Neutrophil (primary cell): ENCODE measurements at regions not wholly inside any gene's neighbourhood (a gene's known extent, or its start where the extent isn't known, plus 50 kb on each side); places are given as distances from the start of the nearest gene placed in this dataset.

ENCODE experiments used
- H3K27ac ChIP-seq: fragments of 200-600 bp; sonication (generic); 2 replicates; pipeline ENCODE4 v1.5.1; 2016; ENCODE audit warnings: mild to moderate bottlenecking, moderate library complexity
- H3K27me3 ChIP-seq: fragments of 200-600 bp; sonication (generic); 2 replicates; pipeline ENCODE4 v1.6.0; 2016; ENCODE audit warnings: mild to moderate bottlenecking
- H3K36me3 ChIP-seq: fragments of 200-600 bp; sonication (generic); 2 replicates; pipeline ENCODE4 v1.5.1; 2017
- H3K4me1 ChIP-seq, 2 experiments: fragments of 200-600 bp in 1 of 2; sonication (generic) in 1 of 2; 1 replicate in 1 of 2; 2 replicates in 1 of 2; pipeline versions ENCODE4 v1.5.1 to v1.6.1; 2013 to 2016; ENCODE audit warnings: low read depth in 1 of 2, low read length in 1 of 2, mild to moderate bottlenecking in 1 of 2, moderate library complexity in 1 of 2; ENCODE audit not compliant: control insufficient read depth in 1 of 2, insufficient read depth in 1 of 2
- H3K4me3 ChIP-seq, 2 experiments: fragments of 200-600 bp in 1 of 2; sonication (generic) in 1 of 2; 1 replicate in 1 of 2; 2 replicates in 1 of 2; pipeline ENCODE4 v1.5.1; 2013 to 2016; ENCODE audit warnings: low read depth in 1 of 2, low read length in 1 of 2, mild to moderate bottlenecking in 1 of 2, moderate library complexity in 1 of 2
- H3K9me3 ChIP-seq: fragments of 200-600 bp; sonication (generic); 2 replicates; pipeline ENCODE4 v1.5.1; 2016
- CTCF ChIP-seq: fragments of 200-600 bp; sonication (generic); IDR thresholded peaks from 2 replicates; pipeline ENCODE4 v1.5.1; 2016; ENCODE audit warnings: antibody characterized with exemption

- Histone ChIP-seq H3K4me3 (no peak overlapping the region), H3K4me1 (no peaks in the 10 kb centered on the region), H3K27me3 (peaks cover 34% of the 10 kb centered on the region), H3K36me3 (no peaks in the 10 kb centered on the region), H3K27ac (no peak overlapping the region), H3K9me3 (no peaks in the 10 kb centered on the region)
- TF ChIP-seq CTCF, result no peak
Measured at GRCh38 chr4:3831529-3832150, 65.5 kb downstream of the ADRA2C start.

GRCh38 chr4:3832536-3833220, 66.5 kb downstream of the ADRA2C start:
- H3K4me3 ChIP-seq, result no peak overlapping the region
- H3K36me3 ChIP-seq, result no peaks in the 10 kb centered on the region
- peaks cover 38% of the 10 kb centered on the region for H3K27me3 ChIP-seq
- TF ChIP-seq CTCF, result no peak
- H3K4me1 ChIP-seq, result no peaks in the 10 kb centered on the region
- H3K9me3 ChIP-seq, result no peaks in the 10 kb centered on the region
- H3K27ac ChIP-seq, result no peak overlapping the region

GRCh38 chr4:3833326-3833989, 67.3 kb downstream of the ADRA2C start:
- Histone ChIP-seq H3K4me1 (no peaks in the 10 kb centered on the region), H3K27me3 (peaks cover 38% of the 10 kb centered on the region), H3K36me3 (no peaks in the 10 kb centered on the region), H3K27ac (no peak overlapping the region), H3K4me3 (no peak overlapping the region), H3K9me3 (no peaks in the 10 kb centered on the region)
- TF ChIP-seq CTCF, result no peak

- Histone ChIP-seq H3K27ac (no peak overlapping the region), H3K4me1 (no peaks in the 10 kb centered on the region), H3K4me3 (no peak overlapping the region), H3K27me3 (peaks cover 38% of the 10 kb centered on the region), H3K9me3 (no peaks in the 10 kb centered on the region), H3K36me3 (no peaks in the 10 kb centered on the region)
- no peak for TF ChIP-seq CTCF
Measured at GRCh38 chr4:3834186-3834662, 68.0 kb downstream of the ADRA2C start.

GRCh38 chr4:3834663-3835521, 68.7 kb downstream of the ADRA2C start:
- H3K4me3 ChIP-seq, result no peak overlapping the region
- H3K9me3 ChIP-seq, result no peaks in the 10 kb centered on the region
- no peak for TF ChIP-seq CTCF
- H3K27me3 ChIP-seq, result peaks cover 38% of the 10 kb centered on the region
- H3K27ac ChIP-seq, result no peak overlapping the region
- H3K4me1 ChIP-seq, result no peaks in the 10 kb centered on the region
- H3K36me3 ChIP-seq, result no peaks in the 10 kb centered on the region
